Osteoblast (primary cell): ENCODE measurements at regions not wholly inside any gene's neighbourhood (a gene's known extent, or its start where the extent isn't known, plus 50 kb on each side); places are given as distances from the start of the nearest gene placed in this dataset.

Source experiments
- DNase-seq: peaks from one replicate; pipeline ENCODE4 v3.0.0; 2011; ENCODE audit warnings: low spot score, mixed read lengths; ENCODE audit not compliant: insufficient read length; ENCODE audit errors: missing footprints
- H2AFZ ChIP-seq: 2 replicates; pipeline ENCODE4 v1.6.0; 2011; ENCODE audit warnings: mild to moderate bottlenecking, low read length
- H3K27ac ChIP-seq: 2 replicates; pipeline ENCODE4 v1.5.1; 2011; ENCODE audit warnings: mild to moderate bottlenecking, low read depth, low read length, moderate library complexity
- H3K27me3 ChIP-seq: 2 replicates; pipeline ENCODE4 v1.6.0; 2012; ENCODE audit warnings: mild to moderate bottlenecking, control low read depth, inconsistent platforms, low read length, moderate library complexity; ENCODE audit not compliant: insufficient read depth
- H3K36me3 ChIP-seq: 2 replicates; pipeline ENCODE4 v1.5.1; 2011; ENCODE audit warnings: mild to moderate bottlenecking, low read length, control low read depth, moderate library complexity; ENCODE audit not compliant: insufficient read depth
- H3K4me1 ChIP-seq: 2 replicates; pipeline ENCODE4 v1.5.1; 2011; ENCODE audit warnings: mild to moderate bottlenecking, low read length, control low read depth, moderate library complexity; ENCODE audit not compliant: insufficient read depth
- H3K4me2 ChIP-seq: 2 replicates; pipeline ENCODE4 v1.6.0; 2011; ENCODE audit warnings: mild to moderate bottlenecking, low read length; ENCODE audit not compliant: insufficient read depth
- H3K4me3 ChIP-seq: fragments of 200-600 bp; sonication (generic); 3 replicates; pipeline ENCODE4 v1.5.1; 2012; ENCODE audit warnings: mild to moderate bottlenecking, low read length, inconsistent platforms; ENCODE audit not compliant: insufficient read depth
- H3K79me2 ChIP-seq: 2 replicates; pipeline ENCODE4 v1.6.0; 2012; ENCODE audit warnings: mild to moderate bottlenecking, low read length, control low read depth, inconsistent platforms; ENCODE audit not compliant: insufficient read depth
- H3K9me3 ChIP-seq: 2 replicates; pipeline ENCODE4 v1.5.1; 2011; ENCODE audit warnings: low read depth, low read length, control low read depth
- H4K20me1 ChIP-seq: 2 replicates; pipeline ENCODE4 v1.6.0; 2012; ENCODE audit warnings: mild to moderate bottlenecking, low read length, control low read depth; ENCODE audit not compliant: insufficient read depth
- CTCF ChIP-seq: IDR thresholded peaks from 2 replicates; pipeline ENCODE4 v1.5.1; 2011; ENCODE audit warnings: mild to moderate bottlenecking, low read depth, low read length, moderate library complexity; ENCODE audit errors: extremely low read depth

- TF ChIP-seq CTCF: no peak
- no peak overlapping the region for H3K4me3 ChIP-seq
- no peaks in the 10 kb centered on the region for H3K36me3 ChIP-seq
- H4K20me1 ChIP-seq: no peaks in the 10 kb centered on the region
- H3K9me3 ChIP-seq: no peaks in the 10 kb centered on the region
- H3K79me2 ChIP-seq: no peaks in the 10 kb centered on the region
- peaks cover 4% of the 10 kb centered on the region for H3K27me3 ChIP-seq
- peak; percentile 5 for DNase-seq
- H3K4me1 ChIP-seq: peaks cover 4% of the 10 kb centered on the region
- no peak overlapping the region for H3K27ac ChIP-seq
- no peak overlapping the region for H2AFZ ChIP-seq
- no peak overlapping the region for H3K4me2 ChIP-seq
These were observed 106.9 kb upstream of the GPC1 start for GRCh38 chr2:240328526-240328925.

GRCh38 chr2:240329116-240329665 is 106.3 kb upstream of the GPC1 start:
- TF ChIP-seq CTCF: no peak
- no peaks in the 10 kb centered on the region for H4K20me1 ChIP-seq

GRCh38 chr2:240329778-240330177 is 105.7 kb upstream of the GPC1 start:
- H3K4me1 ChIP-seq: peaks cover 4% of the 10 kb centered on the region
- H3K4me3 ChIP-seq: no peak overlapping the region
- H3K9me3 ChIP-seq: no peaks in the 10 kb centered on the region
- no peak overlapping the region for H3K27ac ChIP-seq
- peak; percentile 43 for DNase-seq
- no peaks in the 10 kb centered on the region for H4K20me1 ChIP-seq
- no peaks in the 10 kb centered on the region for H3K79me2 ChIP-seq
- H2AFZ ChIP-seq: no peak overlapping the region
- no peaks in the 10 kb centered on the region for H3K36me3 ChIP-seq
- no peak for TF ChIP-seq CTCF
- peaks cover 13% of the 10 kb centered on the region for H3K27me3 ChIP-seq
- H3K4me2 ChIP-seq: no peak overlapping the region

More at GRCh38 chr2:240329116-240329665, 106.3 kb upstream of the GPC1 start:
- Histone ChIP-seq H3K79me2 (no peaks in the 10 kb centered on the region), H3K27ac (no peak overlapping the region), H3K4me3 (no peak overlapping the region), H3K9me3 (no peaks in the 10 kb centered on the region), H3K27me3 (peaks cover 7% of the 10 kb centered on the region), H3K4me1 (peaks cover 4% of the 10 kb centered on the region), H3K4me2 (no peak overlapping the region), H2AFZ (no peak overlapping the region), H3K36me3 (no peaks in the 10 kb centered on the region)
- DNase-seq: peak; percentile 68

GRCh38 chr2:240333985-240334384 is 101.5 kb upstream of the GPC1 start:
- Histone ChIP-seq H3K79me2 (no peaks in the 10 kb centered on the region), H2AFZ (no peak overlapping the region), H3K9me3 (peaks cover 2% of the 10 kb centered on the region), H3K4me1 (no peaks in the 10 kb centered on the region), H4K20me1 (no peaks in the 10 kb centered on the region), H3K27ac (no peak overlapping the region), H3K27me3 (peaks cover 24% of the 10 kb centered on the region), H3K36me3 (no peaks in the 10 kb centered on the region), H3K4me3 (no peak overlapping the region), H3K4me2 (no peak overlapping the region)
- no peak for TF ChIP-seq CTCF
- DNase-seq: no peak
